Stomach (tissue), 8 donors: ENCODE measurements at regions not wholly inside any gene's neighbourhood (a gene's known extent, or its start where the extent isn't known, plus 50 kb on each side); places are given as distances from the start of the nearest gene placed in this dataset.

Experiments used
- DNase-seq, 2 donors: peaks; one replicate each; pipeline versions ENCODE4 v3.0.0 to v3.0.0-alpha.2; 2013 to 2019
- H3K27ac ChIP-seq, 5 donors: fragments of 200-600 bp in 4 of 5; sonication (generic) in 4 of 5; one replicate each; pipeline ENCODE4 v1.5.1; 2013 to 2019; ENCODE audit warnings: mild to moderate bottlenecking in 1 of 5, moderate library complexity in 1 of 5
- H3K27me3 ChIP-seq, 3 donors: fragments of 200-600 bp; sonication (generic); one replicate each; pipeline ENCODE4 v1.5.1; 2017 to 2019; ENCODE audit warnings: mixed run types in 1 of 3
- H3K36me3 ChIP-seq, 4 donors: fragments of 200-600 bp; sonication (generic); 1 replicate in 3 of 4; 2 replicates in 1 of 4; pipeline ENCODE4 v1.5.1; 2016 to 2019
- H3K4me1 ChIP-seq, 4 donors: fragments of 200-600 bp; sonication (generic); one replicate each; pipeline ENCODE4 v1.5.1; 2016 to 2019
- H3K4me3 ChIP-seq, 4 donors: fragments of 200-600 bp; sonication (generic) in 3 of 4; one replicate each; pipeline ENCODE4 v1.5.1; 2016 to 2019; ENCODE audit warnings: mild to moderate bottlenecking in 1 of 4
- H3K9me3 ChIP-seq, 4 donors: fragments of 200-600 bp; sonication (generic); one replicate each; pipeline ENCODE4 v1.5.1; 2016 to 2019
- CTCF ChIP-seq, 7 experiments: fragments of 450-650 bp in 4 of 7; fragments of 200-600 bp in 3 of 7; sonication (generic) in 3 of 7; IDR thresholded peaks; one replicate each; pipeline ENCODE4 v1.5.1; 2016 to 2019; ENCODE audit warnings: antibody characterized with exemption in 7 of 7, control low read depth in 2 of 7, mild to moderate bottlenecking in 1 of 7
- EP300 ChIP-seq: sonication (generic); formaldehyde crosslinking; IDR thresholded peaks from one replicate; pipeline ENCODE4 v1.6.1; 2017; ENCODE audit warnings: antibody characterized with exemption
- POLR2A ChIP-seq, 4 donors: fragments of 450-650 bp; IDR thresholded peaks; one replicate each; pipeline ENCODE4 v1.6.1; 2016; ENCODE audit warnings: antibody characterized with exemption in 4 of 4, control low read depth in 2 of 4, mild to moderate bottlenecking in 1 of 4, moderate library complexity in 1 of 4
- POLR2AphosphoS5 ChIP-seq, 3 donors: sonication (generic); formaldehyde crosslinking; IDR thresholded peaks; one replicate each; pipeline ENCODE4 v1.6.1; 2016; ENCODE audit warnings: antibody characterized with exemption in 3 of 3
- WGBS, 5 donors: extraction: QIAGEN DNeasy Blood & Tissue Kit in 3 of 5; methylation state at CpG; one replicate each; pipeline versions ENCODE4 v1.1.5 to v1.1.7; 2013 to 2018; 5-methylcytosine and 5-hydroxymethylcytosine counted together
- intact Hi-C: fragments of 100-400 bp; cut with DNase I; formaldehyde crosslinking; loops from one replicate; pipeline ENCODE4 v1.15.1; 2023; ENCODE audit warnings: low total_unique reads
- donor health status: healthy with polysubstance abuse.
- donor health status: Bipolar disorder and iron deficiency.
- donor health status: healthy.

- no peaks in the 10 kb centered on the region for H3K9me3 ChIP-seq
Observed at GRCh38 chr3:177914224-177914623, 622.0 kb upstream of the KCNMB2 start.

GRCh38 chr3:177916461-177916860 lies 619.8 kb upstream of the KCNMB2 start:
- no peaks in the 10 kb centered on the region for H3K4me1 ChIP-seq
- H3K9me3 ChIP-seq, result no peaks in the 10 kb centered on the region
- no peak for DNase-seq
- no peaks in the 10 kb centered on the region for H3K27me3 ChIP-seq
- no peak for TF ChIP-seq POLR2A (IDR thresholded peaks at IDR 0.05)
- TF ChIP-seq POLR2AphosphoS5 (IDR thresholded peaks at IDR 0.05), result no peak
- no peak for TF ChIP-seq CTCF (IDR thresholded peaks at IDR 0.05)
- no peak for TF ChIP-seq EP300
- WGBS, 5 donors, result 79 to 90% (median 87%) methylated on average over 1 of the region's 1 CpG
- H3K27ac ChIP-seq, result no peak overlapping the region
- no peaks in the 10 kb centered on the region for H3K36me3 ChIP-seq
- no peak overlapping the region for H3K4me3 ChIP-seq
- intact Hi-C loops, result no loop called here

More at GRCh38 chr3:177914224-177914623, 622.0 kb upstream of the KCNMB2 start:
- Histone ChIP-seq H3K4me1 (no peaks in the 10 kb centered on the region), H3K36me3 (no peaks in the 10 kb centered on the region), H3K27me3 (no peaks in the 10 kb centered on the region), H3K4me3 (no peak overlapping the region), H3K27ac (no peak overlapping the region)
- TF ChIP-seq CTCF (IDR thresholded peaks at IDR 0.05) (no peak), POLR2AphosphoS5 (IDR thresholded peaks at IDR 0.05) (no peak), POLR2A (IDR thresholded peaks at IDR 0.05) (no peak)
- 96 to 97% (median 97%) methylated on average over 10 of the region's 10 CpGs for WGBS, 5 donors
- no peak for DNase-seq
- intact Hi-C loops, result no loop called here

- intact Hi-C loops, result no loop called here
- 85 to 92% (median 92%) methylated on average over 6 to 8 of the region's 8 CpGs for WGBS, 5 donors
- Histone ChIP-seq H3K9me3 (no peaks in the 10 kb centered on the region), H3K27me3 (no peaks in the 10 kb centered on the region), H3K36me3 (no peaks in the 10 kb centered on the region), H3K4me1 (no peaks in the 10 kb centered on the region), H3K4me3 (no peak overlapping the region), H3K27ac (no peak overlapping the region)
- DNase-seq, result no peak
- TF ChIP-seq CTCF (IDR thresholded peaks at IDR 0.05) (no peak), POLR2A (IDR thresholded peaks at IDR 0.05) (no peak), POLR2AphosphoS5 (IDR thresholded peaks at IDR 0.05) (no peak), EP300 (no peak)
Observed at GRCh38 chr3:177917234-177917861, 618.9 kb upstream of the KCNMB2 start.

GRCh38 chr3:177921153-177921552 lies 615.1 kb upstream of the KCNMB2 start:
- no peak for TF ChIP-seq EP300
- no peak for TF ChIP-seq CTCF (IDR thresholded peaks at IDR 0.05)
- no peak for TF ChIP-seq POLR2A (IDR thresholded peaks at IDR 0.05)
- no peak for TF ChIP-seq POLR2AphosphoS5 (IDR thresholded peaks at IDR 0.05)
- H3K27me3 ChIP-seq, result no peaks in the 10 kb centered on the region
- DNase-seq, result no peak
- no peaks in the 10 kb centered on the region for H3K36me3 ChIP-seq
- 58 to 75% (median 69%) methylated on average over 3 of the region's 3 CpGs for WGBS, 5 donors
- no peaks in the 10 kb centered on the region for H3K9me3 ChIP-seq
- intact Hi-C loops, result no loop called here
- H3K4me3 ChIP-seq, result no peak overlapping the region
- no peaks in the 10 kb centered on the region for H3K4me1 ChIP-seq
- H3K27ac ChIP-seq, result no peak overlapping the region
